Spleen (tissue), 7 donors: ENCODE measurements at regions not wholly inside any gene's neighbourhood (a gene's known extent, or its start where the extent isn't known, plus 50 kb on each side); places are given as distances from the start of the nearest gene placed in this dataset.

Experiments
- POLR2A ChIP-seq, 3 donors: fragments of 450-650 bp; IDR thresholded peaks; one replicate each; pipeline ENCODE4 v1.5.1; 2017; ENCODE audit warnings: antibody characterized with exemption in 3 of 3, mild to moderate bottlenecking in 1 of 3
- POLR2AphosphoS5 ChIP-seq, 3 donors: sonication (generic); formaldehyde crosslinking; IDR thresholded peaks; one replicate each; pipeline ENCODE4 v1.5.1; 2017; ENCODE audit warnings: antibody characterized with exemption in 3 of 3
- TF ChIP-seq, protein P1 (sequence below), 11 experiments: fragments of 200-600 bp in 7 of 11; fragments of 450-650 bp in 4 of 11; sonication (generic) in 4 of 11; IDR thresholded peaks in 8 of 11; conservative IDR thresholded peaks in 3 of 11; 1 replicate in 7 of 11; 2 replicates in 4 of 11; pipeline versions ENCODE4 v1.4.0 to v1.8.0; 2016 to 2021; ENCODE audit warnings: antibody characterized with exemption in 11 of 11, inconsistent platforms in 4 of 11, mild to moderate bottlenecking in 1 of 11
- donor health status: DM: no; HTN: no; CAD: no; lungs with moderate emphysema.
- donor health status: DM: no; HTN: no; CAD: no.
- donor health status: DM: no; HTN: no; CAD: no.

DNA sequence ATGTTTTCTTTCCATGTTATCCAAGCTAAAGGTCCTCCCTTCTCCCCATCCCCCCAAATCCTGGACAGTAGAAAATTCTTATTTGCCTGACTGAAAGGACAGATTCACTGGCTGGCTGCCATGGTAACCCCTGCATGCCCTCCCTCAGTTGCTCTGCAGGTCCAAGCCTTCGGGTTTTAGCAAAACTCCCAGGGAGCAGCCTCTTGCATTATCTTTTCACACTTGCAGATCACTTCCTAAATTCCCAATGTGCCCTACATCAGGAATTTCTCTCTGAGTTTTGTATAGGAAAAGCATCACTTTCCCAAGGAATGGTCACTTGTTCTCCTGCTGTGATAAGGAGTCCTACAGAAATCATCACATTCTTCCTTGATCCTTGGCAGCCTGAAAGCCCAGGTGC, 75.0 kb upstream of the TENM4 start:
- TF ChIP-seq, protein P1, sequence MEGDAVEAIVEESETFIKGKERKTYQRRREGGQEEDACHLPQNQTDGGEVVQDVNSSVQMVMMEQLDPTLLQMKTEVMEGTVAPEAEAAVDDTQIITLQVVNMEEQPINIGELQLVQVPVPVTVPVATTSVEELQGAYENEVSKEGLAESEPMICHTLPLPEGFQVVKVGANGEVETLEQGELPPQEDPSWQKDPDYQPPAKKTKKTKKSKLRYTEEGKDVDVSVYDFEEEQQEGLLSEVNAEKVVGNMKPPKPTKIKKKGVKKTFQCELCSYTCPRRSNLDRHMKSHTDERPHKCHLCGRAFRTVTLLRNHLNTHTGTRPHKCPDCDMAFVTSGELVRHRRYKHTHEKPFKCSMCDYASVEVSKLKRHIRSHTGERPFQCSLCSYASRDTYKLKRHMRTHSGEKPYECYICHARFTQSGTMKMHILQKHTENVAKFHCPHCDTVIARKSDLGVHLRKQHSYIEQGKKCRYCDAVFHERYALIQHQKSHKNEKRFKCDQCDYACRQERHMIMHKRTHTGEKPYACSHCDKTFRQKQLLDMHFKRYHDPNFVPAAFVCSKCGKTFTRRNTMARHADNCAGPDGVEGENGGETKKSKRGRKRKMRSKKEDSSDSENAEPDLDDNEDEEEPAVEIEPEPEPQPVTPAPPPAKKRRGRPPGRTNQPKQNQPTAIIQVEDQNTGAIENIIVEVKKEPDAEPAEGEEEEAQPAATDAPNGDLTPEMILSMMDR (IDR thresholded peaks at IDR 0.05 in 8 of 11, conservative IDR thresholded peaks at IDR 0.05 in 3 of 11): no peak
- TF ChIP-seq POLR2AphosphoS5 (IDR thresholded peaks at IDR 0.05) (no peak), POLR2A (IDR thresholded peaks at IDR 0.05) (no peak)
